NCI-H2107 (cell line): ENCODE measurements at regions not wholly inside any gene's neighbourhood (a gene's known extent, or its start where the extent isn't known, plus 50 kb on each side); places are given as distances from the start of the nearest gene placed in this dataset.

ENCODE experiments used
- DNase-seq: peaks from one replicate; lab custom pipeline; 2025; lab: John Stamatoyannopoulos, UW

- DNase-seq = no peak
These were observed 1086.5 kb downstream of the EFNA5 start for GRCh38 chr5:106584268-106584667.

GRCh38 chr5:106578736-106579135 is 1092.0 kb downstream of the EFNA5 start:
- no peak for DNase-seq

GRCh38 chr5:106574820-106575219 is 1095.9 kb downstream of the EFNA5 start:
- DNase-seq = no peak

GRCh38 chr5:106566031-106566430 is 1104.7 kb downstream of the EFNA5 start:
- DNase-seq = no peak

GRCh38 chr5:106545325-106545724 is 1125.4 kb downstream of the EFNA5 start:
- DNase-seq = no peak

GRCh38 chr5:106543330-106543729 is 1127.4 kb downstream of the EFNA5 start:
- no peak for DNase-seq

- no peak for DNase-seq
These were observed 1140.6 kb downstream of the EFNA5 start for GRCh38 chr5:106530150-106530549.

- no peak for DNase-seq
These were observed 1145.3 kb downstream of the EFNA5 start for GRCh38 chr5:106525438-106525837.

- no peak for DNase-seq
These were observed 1146.9 kb downstream of the EFNA5 start for GRCh38 chr5:106523852-106524251.

GRCh38 chr5:106522296-106522695 is 1148.4 kb downstream of the EFNA5 start:
- no peak for DNase-seq

GRCh38 chr5:106521701-106522100 is 1149.0 kb downstream of the EFNA5 start:
- no peak for DNase-seq

GRCh38 chr5:106510321-106510720 is 1160.4 kb downstream of the EFNA5 start:
- no peak for DNase-seq

GRCh38 chr5:106508894-106509293 is 1161.8 kb downstream of the EFNA5 start:
- no peak for DNase-seq

- no peak for DNase-seq
These were observed 1176.8 kb downstream of the EFNA5 start for GRCh38 chr5:106493910-106494309.

GRCh38 chr5:106489004-106489403 is 1181.7 kb downstream of the EFNA5 start:
- DNase-seq = no peak

- DNase-seq = no peak
These were observed 1182.3 kb downstream of the EFNA5 start for GRCh38 chr5:106488407-106488806.

- no peak for DNase-seq
These were observed 1189.4 kb downstream of the EFNA5 start for GRCh38 chr5:106481374-106481773.

- DNase-seq = no peak
These were observed 1194.1 kb downstream of the EFNA5 start for GRCh38 chr5:106476630-106477029.

- DNase-seq = no peak
These were observed 1196.7 kb downstream of the EFNA5 start for GRCh38 chr5:106474066-106474465.

- DNase-seq = no peak
These were observed 1211.2 kb downstream of the EFNA5 start for GRCh38 chr5:106459541-106459940.

- no peak for DNase-seq
These were observed 1215.9 kb downstream of the EFNA5 start for GRCh38 chr5:106454651-106455415.

GRCh38 chr5:106454050-106454449 is 1216.7 kb downstream of the EFNA5 start:
- no peak for DNase-seq

GRCh38 chr5:106451998-106452397 is 1218.7 kb downstream of the EFNA5 start:
- no peak for DNase-seq

- no peak for DNase-seq
These were observed 1227.0 kb downstream of the EFNA5 start for GRCh38 chr5:106443746-106444145.
